Hematopoietic multipotent progenitor cell (in vitro differentiated cells): ENCODE measurements at regions not wholly inside any gene's neighbourhood (a gene's known extent, or its start where the extent isn't known, plus 50 kb on each side); places are given as distances from the start of the nearest gene placed in this dataset.

Experiments used
- DNase-seq, 3 donors: peaks; one replicate each; pipeline ENCODE4 v3.0.0-alpha.2; 2011 to 2015; ENCODE audit warnings: low read depth in 2 of 3, low spot score in 2 of 3

DNA sequence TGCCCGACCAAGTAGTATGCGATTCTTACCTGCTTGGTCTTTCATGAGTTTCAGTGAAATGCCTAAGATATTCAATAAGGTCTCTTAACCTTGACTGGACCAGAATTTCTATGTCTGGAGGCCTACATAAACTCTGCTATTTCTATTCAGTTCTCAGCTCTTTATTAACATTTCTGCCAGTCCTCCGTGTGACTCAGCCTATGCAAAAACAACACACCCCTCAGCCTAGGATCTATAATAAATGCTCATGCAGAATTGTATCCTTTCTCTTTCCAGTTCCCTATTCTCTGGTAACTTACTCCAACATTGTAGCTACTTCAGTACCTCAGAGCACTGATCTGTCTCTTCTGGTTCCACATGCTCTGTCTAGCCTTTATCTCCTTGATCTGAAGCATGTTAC lies 1507.4 kb downstream of the CDH11 start:
- no peak for DNase-seq

DNA sequence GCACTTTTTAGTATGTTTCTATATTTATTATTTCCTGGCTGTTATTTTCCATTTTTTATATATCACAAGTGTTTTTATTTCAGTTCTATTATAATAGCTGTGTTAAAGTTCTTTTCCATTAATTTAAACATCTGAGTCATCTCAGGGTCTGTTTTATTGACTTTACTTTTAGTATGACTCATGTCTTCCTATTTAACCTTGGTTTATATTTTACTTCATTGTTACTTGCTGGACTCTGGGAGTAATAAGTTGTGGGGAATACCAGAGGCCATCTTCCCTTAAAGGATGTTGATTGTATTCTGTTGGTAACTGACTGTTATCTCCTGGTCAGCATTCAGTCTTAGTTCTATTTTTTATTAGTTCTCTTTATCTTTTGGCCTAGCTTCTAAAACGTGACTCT lies 1508.2 kb downstream of the CDH11 start:
- DNase-seq, result no peak

DNA sequence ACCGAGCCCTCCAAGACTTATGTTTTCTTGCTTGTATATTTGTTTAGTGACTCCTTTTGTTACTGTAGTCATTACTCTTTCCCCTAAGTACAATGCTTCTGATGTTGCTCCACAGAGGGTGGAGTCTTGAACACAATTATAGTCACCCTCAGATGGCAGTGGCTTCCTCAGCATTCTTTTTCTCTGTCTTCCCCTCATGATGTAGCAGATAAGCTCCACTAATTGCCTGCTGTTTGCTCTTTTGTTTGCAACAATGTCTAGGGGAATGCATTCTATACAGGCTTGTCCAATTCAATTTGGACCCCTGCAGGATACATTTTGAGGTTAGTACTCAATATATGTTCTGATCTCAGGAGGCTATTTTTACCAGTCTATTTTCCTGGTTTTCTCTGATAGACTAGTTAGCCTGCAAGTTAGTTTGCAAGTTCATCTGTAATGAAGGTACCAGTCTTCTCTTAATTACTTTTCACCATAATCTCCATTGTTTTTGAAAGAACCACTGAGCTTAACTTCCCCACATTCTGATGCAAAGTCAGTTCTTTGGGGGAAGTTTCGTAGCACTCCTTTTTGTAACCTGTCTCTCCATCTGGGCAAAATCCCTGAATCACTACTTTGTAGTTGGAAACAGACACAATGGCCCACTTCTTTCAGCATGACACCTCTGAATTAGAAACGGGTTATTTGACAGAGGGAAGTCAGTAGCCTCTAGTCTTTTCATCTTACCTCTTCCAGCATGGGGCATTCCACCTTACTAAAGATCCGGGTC lies 1509.2 kb downstream of the CDH11 start:
- DNase-seq, result no peak

DNA sequence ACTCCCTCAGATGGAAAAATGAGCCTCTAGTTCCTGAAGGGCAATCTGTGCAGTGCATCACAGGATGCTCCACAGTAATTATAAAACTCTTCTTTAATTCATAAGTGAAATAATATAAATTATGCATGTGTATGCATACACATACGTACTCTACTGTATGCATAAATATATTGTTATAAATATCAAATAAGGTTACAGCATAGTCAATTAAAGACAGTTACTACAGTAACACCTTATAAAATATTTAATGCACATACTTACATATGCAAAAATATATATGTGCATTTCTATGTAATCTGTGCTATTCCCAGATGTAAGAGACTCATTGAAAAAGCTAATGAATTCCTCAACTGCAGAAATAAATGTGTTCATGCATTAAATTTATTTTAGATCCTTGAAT lies 1515.1 kb downstream of the CDH11 start:
- DNase-seq, result no peak

DNA sequence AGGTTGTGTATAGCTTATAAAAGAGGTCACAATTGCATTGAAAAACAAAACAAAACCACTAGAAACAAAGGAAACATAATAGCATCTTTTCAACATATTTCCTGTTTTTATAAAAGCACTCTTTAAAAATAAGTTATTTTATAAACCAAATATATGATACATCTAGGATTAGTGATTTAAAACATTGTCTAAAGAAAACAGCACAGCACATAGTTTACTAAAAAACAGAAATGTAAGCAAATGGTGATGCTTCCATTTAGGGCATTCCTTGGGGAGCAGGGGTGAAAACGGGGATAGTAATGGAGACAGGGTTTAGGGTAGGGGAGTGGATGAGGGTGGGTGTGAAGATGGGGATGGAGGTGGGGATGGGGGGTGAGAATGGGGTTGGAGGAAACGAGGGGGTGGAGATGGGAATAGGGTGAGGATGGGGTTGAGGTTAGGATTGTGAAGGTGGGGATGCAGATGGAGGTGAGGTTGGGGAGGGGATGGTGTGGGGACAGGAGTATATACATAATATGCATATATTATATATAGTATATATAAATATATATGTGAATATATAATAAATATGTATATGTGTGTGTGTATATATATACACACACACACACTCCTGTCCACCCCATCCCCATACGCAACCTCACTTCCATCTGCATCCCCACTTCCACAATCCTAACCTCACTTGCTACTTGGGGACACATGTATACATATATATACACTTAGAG lies 1519.5 kb downstream of the CDH11 start:
- DNase-seq, result no peak

DNA sequence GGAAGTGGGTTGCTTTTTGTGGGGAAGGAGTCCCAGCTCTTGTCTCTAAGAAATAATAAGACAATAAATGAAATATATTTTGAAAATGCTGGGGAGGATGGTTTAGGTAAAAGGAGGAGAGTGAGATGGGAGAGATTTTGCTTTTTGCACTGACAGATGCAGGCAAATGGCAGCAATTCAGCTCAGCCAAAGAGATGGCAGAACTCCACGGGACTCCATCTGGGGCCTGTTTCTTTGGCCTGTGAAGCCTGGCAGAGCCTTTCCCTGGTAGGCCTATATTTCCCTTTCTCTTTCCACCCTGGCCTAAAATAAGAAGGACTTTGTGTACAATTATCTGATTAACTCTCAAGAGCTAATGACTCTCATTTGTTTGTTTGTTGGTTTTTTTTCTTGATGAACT lies 1525.1 kb downstream of the CDH11 start:
- no peak for DNase-seq

DNA sequence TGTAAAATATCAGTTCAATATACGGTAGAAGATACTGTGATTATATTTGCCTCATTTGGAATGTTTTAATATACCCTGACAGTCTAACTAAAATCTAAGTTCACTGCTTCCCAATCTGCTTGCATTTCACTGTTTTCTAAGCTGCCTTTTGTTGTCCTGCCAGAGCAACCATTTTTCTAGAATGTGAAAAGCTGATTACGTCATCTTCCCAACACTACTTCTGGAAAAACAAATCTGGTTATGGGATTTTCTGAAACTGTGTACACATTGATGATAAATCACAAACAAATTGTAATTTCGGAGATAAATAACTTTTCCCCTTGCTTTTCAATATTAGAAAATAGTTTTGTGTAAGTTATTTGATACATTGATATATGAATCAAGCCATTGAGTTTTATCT lies 1529.0 kb downstream of the CDH11 start:
- no peak for DNase-seq

DNA sequence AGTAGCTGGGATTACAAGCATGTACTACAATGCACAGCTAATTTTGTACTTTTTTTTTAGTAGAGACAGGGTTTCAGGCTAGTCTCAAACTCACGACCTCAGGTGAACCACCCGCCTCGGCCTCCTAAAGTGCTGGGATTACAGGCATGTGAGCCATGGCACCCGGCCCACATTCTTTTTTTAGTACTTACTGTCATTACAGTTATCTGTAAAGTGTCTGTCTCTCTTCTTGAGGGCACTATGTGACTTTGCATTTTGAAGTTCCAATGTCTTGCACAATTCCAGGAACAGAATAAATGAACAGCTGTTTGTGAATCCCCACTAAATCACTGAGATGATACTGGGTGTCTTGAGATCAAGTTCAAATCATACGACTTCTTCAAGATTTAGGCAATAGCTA lies 1540.3 kb downstream of the CDH11 start:
- no peak for DNase-seq

DNA sequence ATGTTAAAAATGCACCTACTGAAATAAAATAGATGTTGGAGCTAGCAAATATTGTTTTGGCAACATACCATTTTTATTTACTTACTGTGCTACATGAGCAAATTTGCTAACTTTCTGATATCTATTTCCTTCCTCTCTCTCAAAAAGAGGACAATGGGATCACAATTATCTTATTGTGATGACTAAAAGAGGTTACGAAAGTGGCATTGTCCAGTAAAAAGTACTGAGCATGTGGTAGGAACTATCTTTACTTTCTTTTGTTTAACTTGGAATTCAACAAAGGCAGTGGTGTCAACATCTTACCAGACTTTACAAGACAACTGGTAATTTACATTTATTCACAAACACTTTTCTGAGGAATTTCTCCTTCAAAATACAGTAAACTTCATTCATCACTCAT lies 1542.6 kb upstream of the CDH8 start:
- DNase-seq, result no peak

DNA sequence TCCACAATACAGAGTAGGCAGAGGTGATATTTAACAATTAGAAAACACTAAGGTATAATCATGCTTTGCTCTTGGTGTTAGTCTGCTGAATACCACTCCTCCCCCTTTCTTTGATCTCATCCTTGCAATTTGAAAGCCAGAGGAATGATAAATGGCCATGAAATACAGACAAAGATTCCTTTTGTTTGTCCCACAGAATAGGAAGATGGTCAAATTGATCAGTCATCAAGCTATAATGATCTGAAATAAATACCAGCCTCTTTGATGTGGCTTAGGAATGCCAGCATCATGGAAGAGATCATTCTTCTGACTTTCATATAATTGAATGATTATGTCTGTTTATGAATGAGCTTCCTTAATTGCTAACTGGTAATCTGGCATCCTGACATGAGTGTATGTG lies 1541.7 kb upstream of the CDH8 start:
- DNase-seq, result no peak

DNA sequence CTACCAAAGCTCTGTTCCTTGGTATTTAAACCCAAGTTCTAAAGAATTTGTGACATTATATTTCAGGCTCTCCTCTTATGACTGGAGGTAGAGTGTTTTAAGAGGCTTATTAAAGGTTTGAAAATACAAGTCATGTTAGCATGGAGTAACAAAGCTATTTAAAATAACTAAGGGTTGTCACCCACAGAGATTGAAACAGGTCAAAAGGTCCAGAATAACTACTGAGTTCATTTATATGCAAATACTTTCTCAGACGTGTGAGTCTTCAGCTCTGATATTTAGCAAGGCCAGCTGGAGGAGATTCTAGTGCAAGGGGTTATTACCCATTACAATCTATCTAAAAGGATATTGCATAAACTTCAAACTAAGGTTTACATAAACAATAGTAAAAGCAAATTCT lies 1538.8 kb upstream of the CDH8 start:
- DNase-seq, result no peak

DNA sequence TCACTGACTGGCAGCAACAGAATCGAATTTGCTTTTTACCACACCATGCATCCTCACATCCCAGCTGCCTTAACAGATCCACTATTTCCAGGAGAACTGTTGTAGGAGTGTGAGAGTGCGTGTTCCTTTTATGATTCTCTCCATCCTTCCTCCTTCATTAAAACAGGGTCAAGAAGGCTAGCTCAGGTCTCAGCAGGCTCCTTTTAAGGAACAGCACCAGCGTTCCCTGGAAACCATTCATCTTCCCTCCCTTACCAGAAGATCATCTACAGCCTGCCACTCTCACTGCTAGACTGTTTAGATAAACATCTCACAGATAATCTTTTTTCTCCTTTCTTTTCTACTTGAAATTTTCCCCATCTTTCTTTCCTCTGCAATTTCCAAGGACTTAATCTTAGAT lies 1531.9 kb upstream of the CDH8 start:
- no peak for DNase-seq

DNA sequence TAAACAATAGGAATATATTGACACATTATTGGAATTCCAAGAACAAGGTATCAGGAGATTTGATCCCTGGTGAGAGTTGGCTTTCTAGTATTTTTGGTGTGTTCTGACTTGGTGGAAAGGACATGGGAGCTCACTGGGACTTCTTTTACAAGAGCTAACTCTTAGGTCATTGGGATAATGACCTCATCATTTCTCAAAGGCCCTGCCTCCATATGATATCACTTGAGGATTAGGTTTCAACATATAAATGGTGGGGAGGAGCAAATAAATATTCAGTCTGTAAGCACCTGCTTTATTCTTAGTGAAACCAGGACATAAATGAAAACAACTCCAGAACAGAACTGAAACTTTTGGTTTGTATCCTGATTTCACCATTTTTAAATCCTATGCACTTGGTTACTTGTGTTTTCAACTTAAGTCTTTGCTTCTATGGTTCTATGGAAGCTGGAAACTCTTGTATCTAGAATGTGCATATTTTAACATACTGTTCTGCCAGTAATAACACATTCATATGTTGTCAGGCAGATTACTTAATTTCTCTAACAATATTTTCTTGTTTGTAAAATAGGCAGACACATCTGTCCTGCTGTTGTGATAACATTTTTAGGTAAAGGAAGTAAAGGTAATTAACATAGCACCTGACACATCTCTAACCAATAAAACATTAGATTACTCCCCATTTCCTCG lies 1527.7 kb upstream of the CDH8 start:
- DNase-seq, result no peak

DNA sequence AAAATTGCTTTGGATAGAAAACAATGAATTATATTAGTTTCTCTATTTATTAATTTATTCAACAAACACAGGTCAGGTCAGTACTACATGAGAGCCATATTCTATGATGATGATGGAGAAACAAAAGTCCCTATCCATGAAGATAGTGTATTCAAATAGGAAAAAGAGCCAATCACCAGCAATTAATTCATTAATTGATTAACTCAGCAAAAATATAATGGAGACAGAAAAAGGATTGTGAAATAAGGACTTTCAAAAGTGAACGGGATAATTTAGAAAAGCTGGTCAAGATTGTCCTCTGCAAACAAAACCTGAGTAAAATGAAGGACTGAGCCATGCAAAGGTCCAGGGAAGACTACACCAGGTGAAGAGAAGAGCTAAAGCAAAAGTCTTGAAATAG lies 1517.7 kb upstream of the CDH8 start:
- DNase-seq, result no peak

DNA sequence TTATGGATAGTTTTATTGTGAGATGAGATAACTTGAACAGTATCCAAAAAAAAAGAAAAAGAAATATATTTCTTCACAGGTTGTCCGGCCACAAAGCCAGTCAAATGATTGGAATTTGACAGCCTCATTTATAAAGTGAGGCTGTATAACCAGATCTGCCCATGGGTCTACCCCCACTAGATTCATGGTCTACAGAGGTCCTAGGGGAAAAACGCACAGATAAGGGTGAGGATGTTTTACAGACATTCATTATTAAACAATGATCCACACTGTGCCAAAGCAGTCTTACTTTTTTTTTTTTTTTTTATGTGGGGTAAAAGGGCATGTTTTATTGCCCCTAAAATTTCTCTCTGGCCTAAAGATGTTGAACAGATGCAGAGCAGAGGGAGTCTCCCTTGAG lies 1503.0 kb upstream of the CDH8 start:
- no peak for DNase-seq

DNA sequence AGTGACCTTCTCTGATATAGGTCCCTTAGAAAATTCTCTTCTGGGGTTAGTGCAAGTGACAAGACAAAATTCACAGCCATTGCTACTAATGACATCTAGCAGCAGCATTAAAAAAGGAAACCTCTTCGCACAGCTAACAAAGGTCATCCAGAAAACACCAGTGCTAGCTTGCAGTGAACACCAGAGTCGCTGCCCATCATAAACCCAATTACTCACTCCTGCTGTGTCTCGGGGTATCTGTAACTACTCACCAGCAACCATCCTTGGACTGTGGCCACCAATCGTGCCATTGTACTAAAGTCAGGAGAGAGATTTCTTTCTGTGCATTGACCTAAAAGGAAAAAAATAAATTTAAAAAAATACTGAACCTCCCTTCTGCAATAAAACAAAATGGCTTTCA lies 1494.7 kb upstream of the CDH8 start:
- DNase-seq, result no peak

DNA sequence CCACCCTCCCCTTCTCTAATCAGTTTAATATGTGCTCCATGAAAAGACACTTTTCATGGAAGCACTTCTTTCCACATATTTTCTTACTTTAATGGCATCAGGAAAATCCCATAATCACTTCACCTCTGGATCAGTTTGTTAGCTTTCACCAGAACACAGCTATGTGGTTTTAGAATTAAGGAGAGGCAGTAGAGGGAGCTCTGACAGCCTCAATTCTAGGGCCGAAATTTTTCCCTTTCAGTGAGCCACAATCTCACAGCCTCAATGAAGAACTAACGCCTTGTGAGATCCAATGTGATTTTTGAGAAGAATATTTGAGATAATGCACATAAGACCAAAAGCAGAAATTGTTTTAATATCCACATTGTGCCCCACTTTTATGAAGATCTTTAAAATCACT lies 1494.0 kb upstream of the CDH8 start:
- DNase-seq, result no peak

DNA sequence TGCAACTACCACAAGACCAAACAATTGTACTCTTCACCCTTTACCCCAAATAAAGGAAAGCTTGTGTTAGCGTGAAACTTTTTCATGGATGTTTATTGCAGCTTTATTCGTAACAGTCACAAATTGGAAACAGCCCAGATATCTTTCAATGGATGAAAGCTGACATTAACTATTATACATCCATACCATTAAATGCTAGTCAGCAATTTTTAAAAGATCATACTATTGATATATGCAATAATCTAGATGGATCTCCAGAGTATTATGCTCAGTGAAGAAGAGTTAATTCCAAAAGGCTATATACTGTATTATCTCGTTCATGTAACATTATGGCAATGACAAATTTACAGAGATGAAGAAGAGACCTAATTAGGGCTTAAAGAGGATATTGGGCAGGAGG lies 1491.2 kb upstream of the CDH8 start:
- DNase-seq, result no peak

DNA sequence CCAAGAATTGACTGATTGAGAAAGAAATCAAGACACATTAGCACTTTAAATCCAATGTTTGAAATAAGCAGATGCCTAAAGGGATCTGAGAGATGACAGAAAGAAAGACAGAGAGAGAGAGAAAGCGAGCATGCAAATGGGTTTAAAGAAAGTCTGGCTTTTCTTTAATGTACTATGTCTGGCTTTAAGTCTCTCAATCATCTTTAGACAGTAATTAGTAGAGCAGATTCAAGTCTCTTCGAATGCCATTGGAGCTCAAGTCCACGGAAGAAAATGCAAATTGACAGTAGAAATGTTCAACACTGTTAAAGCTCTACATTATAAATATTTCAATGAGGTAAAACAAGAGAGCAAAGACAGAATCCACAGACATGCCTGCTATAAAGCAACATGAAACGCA lies 1480.2 kb upstream of the CDH8 start:
- no peak for DNase-seq

DNA sequence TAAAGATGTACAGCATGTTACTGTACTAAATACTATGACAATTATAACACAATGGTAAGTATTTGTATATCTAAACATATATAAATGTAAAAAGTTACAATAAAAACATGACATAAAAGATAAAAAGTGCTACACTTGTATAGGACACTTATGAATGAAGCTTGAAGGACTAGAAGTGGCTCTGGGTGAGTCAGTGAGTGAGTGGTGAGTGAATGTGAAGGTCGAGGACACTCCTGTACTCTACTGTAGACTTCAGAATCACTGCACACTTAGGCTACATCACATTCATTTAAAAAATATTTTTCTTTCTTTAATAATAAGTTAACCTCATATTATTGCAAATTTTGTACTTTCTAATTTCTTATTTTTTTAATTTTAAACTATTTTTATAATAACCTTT lies 1476.7 kb upstream of the CDH8 start:
- DNase-seq, result no peak

DNA sequence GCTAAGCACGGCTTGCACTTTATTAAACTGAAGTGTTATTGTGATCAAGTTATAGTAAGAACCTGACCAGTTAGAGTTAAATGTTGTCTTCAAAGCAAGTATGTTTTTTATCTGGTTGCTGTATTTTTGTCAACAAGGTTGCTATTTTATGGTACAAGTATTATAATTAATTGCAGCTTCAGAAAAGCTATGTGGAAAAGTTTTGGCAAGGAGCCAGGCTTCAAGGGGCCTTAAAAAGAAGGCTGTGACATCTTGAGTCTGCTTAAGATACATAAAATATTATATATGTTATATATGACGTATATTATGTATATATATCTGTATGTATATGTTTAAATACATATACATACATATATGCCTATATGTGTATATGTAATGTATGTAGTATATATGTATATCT lies 1461.2 kb upstream of the CDH8 start:
- no peak for DNase-seq

DNA sequence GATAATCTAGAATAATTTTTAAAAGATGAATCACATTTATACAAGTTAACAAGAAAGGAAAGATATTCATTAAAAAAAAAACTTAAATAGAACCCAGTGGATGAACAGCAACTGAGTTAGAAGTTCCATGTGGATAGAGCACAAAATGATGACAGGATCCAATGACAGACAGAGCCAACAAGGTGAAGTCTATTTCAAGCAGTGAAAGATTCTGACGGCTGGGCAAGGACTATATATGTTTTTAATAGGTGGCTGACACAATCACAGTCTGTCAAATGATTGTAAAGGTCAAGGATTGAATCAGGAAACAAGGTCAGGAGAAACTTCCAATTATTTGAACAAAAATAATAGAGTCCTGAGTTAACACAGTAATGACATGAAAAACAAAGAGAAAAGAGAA lies 1460.0 kb upstream of the CDH8 start:
- DNase-seq, result no peak
